A549 (cell line): ENCODE measurements at regions not wholly inside any gene's neighbourhood (a gene's known extent, or its start where the extent isn't known, plus 50 kb on each side); places are given as distances from the start of the nearest gene placed in this dataset.

Experiments used
- ATAC-seq, 2 experiments: fragments of 200-7000 bp in 1 of 2; fragments of >200 bp in 1 of 2; cut with Nextera tagmentation in 1 of 2; cut with Tn5 transposase in 1 of 2; 3 replicates each; pipeline versions ENCODE4 v1.8.0 to v1.9.1; 2018 to 2020; ENCODE audit warnings: mild to moderate bottlenecking in 1 of 2, moderate library complexity in 1 of 2
- CTCF ChIA-PET: fragments of 300-600 bp; sonication (Branson Sonifier 250); formaldehyde crosslinking; extraction: SDS; loops from one replicate; lab custom pipeline; 2021; ENCODE audit warnings: antibody characterized with exemption, inconsistent platforms; lab: Yijun Ruan, JAX
- POLR2A ChIA-PET: fragments of 350-600 bp; formaldehyde crosslinking; extraction: SDS; loops from one replicate; lab custom pipeline; 2021; ENCODE audit warnings: antibody characterized with exemption, inconsistent platforms; lab: Yijun Ruan, JAX
- DNase-seq, 2 experiments: peaks; one replicate each; pipeline versions ENCODE4 v3.0.0 to v3.0.0-alpha.2; 2011 to 2016; ENCODE audit warnings: low read depth in 1 of 2, low spot score in 1 of 2
- FAIRE-seq: peaks from 2 replicates; lab custom pipeline; 2011; peaks lifted over from hg19 to GRCh38; lab: Jason Lieb, UNC
- H3K27ac ChIP-seq, 2 experiments: fragments of >200 bp; sonication (Bioruptor Twin); formaldehyde crosslinking; 3 replicates each; pipeline ENCODE4 v1.5.1; 2016 to 2017
- H3K4me1 ChIP-seq: fragments of >200 bp; sonication (Bioruptor Twin); formaldehyde crosslinking; 3 replicates; pipeline ENCODE4 v1.6.1; 2016
- H3K4me2 ChIP-seq: fragments of >200 bp; sonication (Bioruptor Twin); formaldehyde crosslinking; 3 replicates; pipeline ENCODE4 v1.6.1; 2016
- H3K4me3 ChIP-seq: fragments of >200 bp; sonication (Bioruptor Twin); formaldehyde crosslinking; 3 replicates; pipeline ENCODE4 v1.5.1; 2016
- H3K9me3 ChIP-seq: fragments of >200 bp; sonication (Bioruptor Twin); formaldehyde crosslinking; 3 replicates; pipeline ENCODE4 v1.6.1; 2016
- BHLHE40 ChIP-seq: IDR thresholded peaks from 2 replicates; pipeline ENCODE4 v1.6.1; 2012; ENCODE audit warnings: low read depth, low read length, inconsistent platforms
- CHD2 ChIP-seq: fragments of 150-350 bp; IDR thresholded peaks from 2 replicates; pipeline ENCODE4 v1.6.1; 2014; ENCODE audit warnings: low read length; ENCODE audit not compliant: partially characterized antibody
- EP300 ChIP-seq, 2 experiments: fragments of >200 bp; sonication (Bioruptor Twin); formaldehyde crosslinking; IDR thresholded peaks; 2 replicates in 1 of 2; 3 replicates in 1 of 2; pipeline ENCODE4 v1.6.1; 2016 to 2017
- ESRRA ChIP-seq: fragments of 150-350 bp; IDR thresholded peaks from 2 replicates; pipeline ENCODE4 v1.6.1; 2014; ENCODE audit warnings: mild to moderate bottlenecking, low read length, borderline replicate concordance
- FOXS1 ChIP-seq: fragments of 250-450 bp; sonication (Bioruptor Pico); IDR thresholded peaks from 2 replicates; pipeline ENCODE4 v1.5.0; 2020; ENCODE audit warnings: mild to moderate bottlenecking, moderate library complexity
- HOXA7 ChIP-seq: fragments of 250-450 bp; sonication (Bioruptor Pico); IDR thresholded peaks from 2 replicates; pipeline ENCODE4 v1.5.0; 2020; ENCODE audit warnings: mild to moderate bottlenecking, moderate library complexity
- HOXB13 ChIP-seq: fragments of 250-450 bp; sonication (Bioruptor Pico); IDR thresholded peaks from 2 replicates; pipeline ENCODE4 v1.5.0; 2020; ENCODE audit warnings: low read depth, mild to moderate bottlenecking, moderate library complexity
- HOXB5 ChIP-seq: fragments of 250-450 bp; sonication (Bioruptor Pico); IDR thresholded peaks from 2 replicates; pipeline ENCODE4 v1.5.0; 2020; ENCODE audit warnings: mild to moderate bottlenecking, moderate library complexity
- JUN ChIP-seq, 2 experiments: fragments of >200 bp; sonication (Bioruptor Twin); formaldehyde crosslinking; IDR thresholded peaks; 2 replicates in 1 of 2; 3 replicates in 1 of 2; pipeline ENCODE4 v1.6.1; 2016 to 2017
- KDM1A ChIP-seq: fragments of 200-600 bp; sonication (generic); IDR thresholded peaks from 2 replicates; pipeline ENCODE4 v1.6.1; 2016; ENCODE audit warnings: low read depth, mild to moderate bottlenecking
- KDM5A ChIP-seq: fragments of 200-600 bp; sonication (generic); IDR thresholded peaks from 2 replicates; pipeline ENCODE4 v1.6.1; 2016; ENCODE audit warnings: antibody characterized with exemption, mild to moderate bottlenecking
- MAZ ChIP-seq: fragments of 150-350 bp; IDR thresholded peaks from 2 replicates; pipeline ENCODE4 v1.6.1; 2014; ENCODE audit warnings: antibody characterized with exemption, low read depth, low read length, borderline replicate concordance
- MYC ChIP-seq: IDR thresholded peaks from 2 replicates; pipeline ENCODE4 v1.6.1; 2012; ENCODE audit warnings: mild to moderate bottlenecking, inconsistent platforms, low read length, improper control_type of control experiment, borderline replicate concordance
- NPAS2 ChIP-seq: fragments of 250-450 bp; sonication (Bioruptor Pico); IDR thresholded peaks from 2 replicates; pipeline ENCODE4 v1.8.0; 2022; ENCODE audit warnings: mild to moderate bottlenecking, moderate library complexity, borderline replicate concordance
- NR3C1 ChIP-seq: fragments of >200 bp; sonication (Bioruptor Twin); formaldehyde crosslinking; IDR thresholded peaks from 3 replicates; pipeline ENCODE4 v1.6.1; 2017
- RAD21 ChIP-seq, 2 experiments: fragments of >200 bp in 1 of 2; sonication (Bioruptor Twin) in 1 of 2; formaldehyde crosslinking in 1 of 2; IDR thresholded peaks in 1 of 2; conservative IDR thresholded peaks in 1 of 2; 2 replicates in 1 of 2; 3 replicates in 1 of 2; pipeline ENCODE4 v1.6.1; 2012 to 2018; ENCODE audit warnings: inconsistent platforms in 1 of 2
- SMC3 ChIP-seq: fragments of >200 bp; sonication (Bioruptor Twin); formaldehyde crosslinking; IDR thresholded peaks from 3 replicates; pipeline ENCODE4 v1.6.1; 2018; ENCODE audit warnings: inconsistent platforms
- SREBF2 ChIP-seq: fragments of 450-650 bp; IDR thresholded peaks from 2 replicates; pipeline ENCODE4 v1.6.1; 2014; ENCODE audit warnings: mild to moderate bottlenecking, moderate library complexity
- ZC3H11A ChIP-seq: fragments of 450-650 bp; IDR thresholded peaks from 2 replicates; pipeline ENCODE4 v1.6.1; 2014; ENCODE audit warnings: antibody characterized with exemption, mild to moderate bottlenecking
- ZFP36 ChIP-seq: fragments of 450-650 bp; IDR thresholded peaks from 2 replicates; pipeline ENCODE4 v1.6.1; 2014; ENCODE audit warnings: borderline replicate concordance; ENCODE audit not compliant: partially characterized antibody
- WGBS: methylation state at CpG from one replicate; pipeline ENCODE4 v1.1.6; 2017; ENCODE audit errors: missing lambda C conversion rate; 5-methylcytosine and 5-hydroxymethylcytosine counted together
- TF ChIP-seq, protein P1 (sequence below): fragments of >200 bp; sonication (Bioruptor Twin); formaldehyde crosslinking; IDR thresholded peaks from 2 replicates; pipeline ENCODE4 v1.6.1; 2016
- TF ChIP-seq, protein P2 (sequence below): fragments of 250-450 bp; sonication (Bioruptor Pico); IDR thresholded peaks from 2 replicates; pipeline ENCODE4 v1.5.0; 2020; ENCODE audit warnings: low read depth, mild to moderate bottlenecking, moderate library complexity
- TF ChIP-seq, protein P3 (sequence below): fragments of >200 bp; sonication (Bioruptor Twin); formaldehyde crosslinking; IDR thresholded peaks from 3 replicates; pipeline ENCODE4 v1.6.1; 2016
- TF ChIP-seq, protein P4 (sequence below): fragments of 150-350 bp; IDR thresholded peaks from 2 replicates; pipeline ENCODE4 v1.6.1; 2014; ENCODE audit warnings: low read depth, mild to moderate bottlenecking, low read length
- TF ChIP-seq, protein P5 (sequence below): IDR thresholded peaks from 2 replicates; pipeline ENCODE4 v1.6.1; 2012

DNA sequence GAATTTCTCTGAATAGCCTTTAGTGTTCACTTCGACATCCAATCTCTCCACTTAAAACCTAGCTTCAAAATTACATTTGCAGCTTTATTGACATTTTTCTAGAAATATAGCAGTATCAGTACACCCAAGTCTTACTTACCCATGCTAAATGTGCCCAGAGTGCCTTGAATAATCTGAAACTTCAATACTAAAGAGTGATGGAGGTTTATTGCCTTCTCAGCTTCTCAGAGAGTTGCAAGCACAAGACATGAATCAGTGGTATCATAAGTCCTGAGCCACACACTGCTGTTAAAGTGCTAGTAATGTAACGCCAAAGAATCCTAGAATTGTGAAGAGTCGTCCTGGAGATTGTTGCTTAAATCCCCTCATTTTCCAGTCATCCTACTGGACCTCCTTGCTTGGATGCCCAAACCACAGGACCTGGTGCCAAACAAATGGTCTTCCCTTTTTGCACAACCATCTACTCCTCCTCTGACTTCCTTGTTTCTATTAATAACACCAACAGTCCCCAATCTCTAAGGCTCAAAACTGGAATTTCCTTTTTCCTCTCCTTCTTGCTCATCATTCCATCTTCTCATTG lies 83.2 kb upstream of the SPATS2L start:
- DNase-seq (no peak), ATAC-seq (no peak)
- peaks cover 33% of the 10 kb centered on the region for H3K4me1 ChIP-seq
- no peaks in the 10 kb centered on the region for H3K9me3 ChIP-seq
- no peak for TF ChIP-seq ZFP36
- no peak for TF ChIP-seq CHD2
- TF ChIP-seq, all 56 proteins: peak for 0
- Histone ChIP-seq H3K4me3 (no peak overlapping the region), H3K27ac (no peak overlapping the region; a peak in 1 of 6 replicates), H3K4me2 (no peak overlapping the region)
- WGBS = 77% methylated on average over 3 of the region's 3 CpGs
- CTCF ChIA-PET = no interaction called here
- FAIRE-seq = no peak
- POLR2A ChIA-PET = no interaction called here

DNA sequence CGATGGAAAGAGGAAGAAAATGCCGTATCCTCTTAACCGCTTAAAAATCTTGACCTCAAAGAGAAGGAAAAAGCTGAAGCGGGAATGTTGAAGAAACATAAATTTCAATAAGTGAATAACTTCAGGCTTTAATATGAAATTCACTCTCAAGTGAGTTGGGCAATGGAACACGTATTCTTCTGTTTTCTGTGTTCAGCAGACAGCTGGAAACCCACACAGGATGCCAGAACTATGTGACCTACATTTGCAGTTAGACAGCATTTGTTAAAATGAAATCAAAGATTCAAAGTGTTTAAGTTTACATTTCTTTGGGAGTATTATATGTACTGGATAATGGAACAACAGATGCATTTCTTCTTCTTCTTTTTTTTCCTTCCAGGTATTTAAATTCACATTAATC lies 80.5 kb upstream of the SPATS2L start:
- Histone ChIP-seq H3K4me2 (no peak overlapping the region), H3K4me1 (peaks cover 14% of the 10 kb centered on the region), H3K4me3 (no peak overlapping the region), H3K27ac (no peak overlapping the region)
- ChIA-PET POLR2A (no interaction called here), CTCF (no interaction called here)
- DNase-seq (no peak), ATAC-seq (no peak), FAIRE-seq (no peak)
- 89% methylated on average over 5 of the region's 5 CpGs for WGBS
- TF ChIP-seq HOXB13 (CRISPR knock-in tag) = no peak
- TF ChIP-seq, protein P1, sequence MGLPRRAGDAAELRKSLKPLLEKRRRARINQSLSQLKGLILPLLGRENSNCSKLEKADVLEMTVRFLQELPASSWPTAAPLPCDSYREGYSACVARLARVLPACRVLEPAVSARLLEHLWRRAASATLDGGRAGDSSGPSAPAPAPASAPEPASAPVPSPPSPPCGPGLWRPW = no peak
- no peak for TF ChIP-seq SMC3
- TF ChIP-seq, protein P2, sequence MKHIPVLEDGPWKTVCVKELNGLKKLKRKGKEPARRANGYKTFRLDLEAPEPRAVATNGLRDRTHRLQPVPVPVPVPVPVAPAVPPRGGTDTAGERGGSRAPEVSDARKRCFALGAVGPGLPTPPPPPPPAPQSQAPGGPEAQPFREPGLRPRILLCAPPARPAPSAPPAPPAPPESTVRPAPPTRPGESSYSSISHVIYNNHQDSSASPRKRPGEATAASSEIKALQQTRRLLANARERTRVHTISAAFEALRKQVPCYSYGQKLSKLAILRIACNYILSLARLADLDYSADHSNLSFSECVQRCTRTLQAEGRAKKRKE (CRISPR knock-in tag) = no peak
- TF ChIP-seq, protein P3, sequence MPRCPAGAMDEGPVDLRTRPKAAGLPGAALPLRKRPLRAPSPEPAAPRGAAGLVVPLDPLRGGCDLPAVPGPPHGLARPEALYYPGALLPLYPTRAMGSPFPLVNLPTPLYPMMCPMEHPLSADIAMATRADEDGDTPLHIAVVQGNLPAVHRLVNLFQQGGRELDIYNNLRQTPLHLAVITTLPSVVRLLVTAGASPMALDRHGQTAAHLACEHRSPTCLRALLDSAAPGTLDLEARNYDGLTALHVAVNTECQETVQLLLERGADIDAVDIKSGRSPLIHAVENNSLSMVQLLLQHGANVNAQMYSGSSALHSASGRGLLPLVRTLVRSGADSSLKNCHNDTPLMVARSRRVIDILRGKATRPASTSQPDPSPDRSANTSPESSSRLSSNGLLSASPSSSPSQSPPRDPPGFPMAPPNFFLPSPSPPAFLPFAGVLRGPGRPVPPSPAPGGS = no peak
- no peak for TF ChIP-seq HOXA7 (CRISPR knock-in tag)
- TF ChIP-seq MAZ = no peak
- TF ChIP-seq BHLHE40 = no peak
- no peak for TF ChIP-seq RAD21 (conservative IDR thresholded peaks at IDR 0.05 in 1 of 2, IDR thresholded peaks at IDR 0.05 in 1 of 2)
- TF ChIP-seq NR3C1 = no peak
- no peak for TF ChIP-seq MYC
- TF ChIP-seq ZFP36 = no peak
- no peak for TF ChIP-seq ESRRA
- TF ChIP-seq, all 56 proteins: peak for 0
- H3K9me3 ChIP-seq = no peaks in the 10 kb centered on the region

DNA sequence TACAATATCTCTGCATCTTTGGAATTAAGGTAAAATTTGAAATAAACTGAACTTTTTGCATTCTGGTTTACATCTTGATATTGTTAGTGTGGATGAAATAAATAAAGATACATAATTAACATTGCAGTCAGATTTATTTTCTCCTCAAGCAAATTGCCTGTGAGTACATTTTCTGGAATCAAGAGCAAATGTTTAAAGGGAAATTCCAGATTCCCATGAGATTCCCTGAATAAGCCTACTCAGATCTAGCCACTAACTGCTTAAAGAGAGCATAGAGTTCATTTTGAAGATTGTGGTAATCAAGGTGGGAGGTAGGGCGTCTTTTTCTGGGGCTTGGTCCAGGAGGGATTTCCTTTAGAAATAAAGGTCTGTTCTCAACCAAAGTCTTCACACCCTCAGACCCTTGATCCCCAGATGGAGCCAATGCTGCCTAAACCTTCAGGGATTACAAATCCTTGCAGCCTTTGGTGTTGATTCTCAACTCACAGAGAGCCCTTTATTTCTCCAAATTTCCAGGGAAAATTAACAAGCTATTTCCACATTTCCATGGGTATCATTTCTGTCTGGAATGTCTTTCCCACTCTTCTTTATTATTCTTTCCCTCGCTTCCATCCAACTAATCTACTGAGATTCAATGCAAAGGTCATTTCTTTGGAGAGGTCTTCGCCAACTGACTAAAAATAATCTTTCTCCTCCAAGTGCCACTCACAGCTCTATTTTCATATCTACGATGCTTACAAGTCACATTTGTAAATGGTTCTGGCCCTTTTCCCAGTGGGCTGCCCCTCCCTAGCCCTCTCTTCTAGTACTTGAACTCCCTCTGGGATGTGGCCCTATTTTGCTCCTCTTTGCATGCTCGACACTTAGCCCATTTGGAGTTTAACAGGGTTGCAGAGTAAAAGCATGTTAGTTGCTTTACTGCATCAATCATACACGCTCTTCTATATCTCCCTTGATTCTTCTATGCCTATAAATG lies 79.8 kb upstream of the SPATS2L start:
- 71% methylated on average over 6 of the region's 6 CpGs for WGBS
- FAIRE-seq = no peak
- POLR2A ChIA-PET = no interaction called here
- no peak for TF ChIP-seq HOXB5 (CRISPR knock-in tag)
- TF ChIP-seq FOXS1 (CRISPR knock-in tag) = no peak
- no peak for TF ChIP-seq ZC3H11A
- TF ChIP-seq, protein P4, sequence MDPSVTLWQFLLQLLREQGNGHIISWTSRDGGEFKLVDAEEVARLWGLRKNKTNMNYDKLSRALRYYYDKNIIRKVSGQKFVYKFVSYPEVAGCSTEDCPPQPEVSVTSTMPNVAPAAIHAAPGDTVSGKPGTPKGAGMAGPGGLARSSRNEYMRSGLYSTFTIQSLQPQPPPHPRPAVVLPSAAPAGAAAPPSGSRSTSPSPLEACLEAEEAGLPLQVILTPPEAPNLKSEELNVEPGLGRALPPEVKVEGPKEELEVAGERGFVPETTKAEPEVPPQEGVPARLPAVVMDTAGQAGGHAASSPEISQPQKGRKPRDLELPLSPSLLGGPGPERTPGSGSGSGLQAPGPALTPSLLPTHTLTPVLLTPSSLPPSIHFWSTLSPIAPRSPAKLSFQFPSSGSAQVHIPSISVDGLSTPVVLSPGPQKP = no peak
- TF ChIP-seq SMC3 = no peak
- no peak for TF ChIP-seq KDM1A
- TF ChIP-seq EP300 (IDR thresholded peaks at IDR 0.05) = no peak
- TF ChIP-seq JUN (IDR thresholded peaks at IDR 0.05) = no peak
- no peak for TF ChIP-seq NPAS2 (CRISPR knock-in tag)
- TF ChIP-seq, protein P5, sequence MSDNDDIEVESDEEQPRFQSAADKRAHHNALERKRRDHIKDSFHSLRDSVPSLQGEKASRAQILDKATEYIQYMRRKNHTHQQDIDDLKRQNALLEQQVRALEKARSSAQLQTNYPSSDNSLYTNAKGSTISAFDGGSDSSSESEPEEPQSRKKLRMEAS = no peak
- TF ChIP-seq KDM5A = no peak
- TF ChIP-seq, protein P3 = no peak
- no peak for TF ChIP-seq HOXB13 (CRISPR knock-in tag)
- no peak for TF ChIP-seq SREBF2

More for the DNA sequence above, 79.8 kb upstream of the SPATS2L start:
- H3K4me3 ChIP-seq = no peak overlapping the region
- no peak overlapping the region for H3K27ac ChIP-seq
- no peak for DNase-seq
- no peaks in the 10 kb centered on the region for H3K9me3 ChIP-seq
- peaks cover 6% of the 10 kb centered on the region for H3K4me1 ChIP-seq
- no peak for ATAC-seq
- CTCF ChIA-PET = interaction anchor here (1.0 kb wide), 1 partner anchor 9 kb away, joined by 3 read pairs; no protein-coding TSS in a partner anchor
- H3K4me2 ChIP-seq = no peak overlapping the region
